ENCODE measurements at regions not wholly inside any gene's neighbourhood (a gene's known extent, or its start where the extent isn't known, plus 50 kb on each side); places are given as distances from the start of the nearest gene placed in this dataset.

- Mint-ChIP-seq H3K4me1 (peaks cover 43% of the 10 kb centered on the region), H3K9me3 (no peaks in the 10 kb centered on the region)
These were observed 92.3 kb downstream of the TMEM212 start for GRCh38 chr3:171935261-171936123.

GRCh38 chr3:171936191-171936841, 93.2 kb downstream of the TMEM212 start:
- no peak overlapping the region for H3K4me3 Mint-ChIP-seq
- peaks cover 7% of the 10 kb centered on the region for H3K27me3 Mint-ChIP-seq (ENCODE audit: low read depth, poor library complexity)
- no peak for TF ChIP-seq CTCF (IDR thresholded peaks at IDR 0.05)
- H3K36me3 Mint-ChIP-seq (ENCODE audit: low read depth) = no peaks in the 10 kb centered on the region
- H3K4me1 Mint-ChIP-seq = peaks cover 47% of the 10 kb centered on the region
- DNase-seq = no peak
- no peaks in the 10 kb centered on the region for H3K9me3 Mint-ChIP-seq
- H3K27ac Mint-ChIP-seq = no peak overlapping the region

More at GRCh38 chr3:171935261-171936123, 92.3 kb downstream of the TMEM212 start:
- H3K4me3 Mint-ChIP-seq = no peak overlapping the region
- TF ChIP-seq CTCF (IDR thresholded peaks at IDR 0.05) = no peak
- H3K27me3 Mint-ChIP-seq (ENCODE audit: low read depth, poor library complexity) = peaks cover 7% of the 10 kb centered on the region
- no peak for DNase-seq
- H3K27ac Mint-ChIP-seq = no peak overlapping the region
- H3K36me3 Mint-ChIP-seq (ENCODE audit: low read depth) = no peaks in the 10 kb centered on the region

- no peak overlapping the region for H3K4me3 Mint-ChIP-seq
- DNase-seq = no peak
- no peaks in the 10 kb centered on the region for H3K36me3 Mint-ChIP-seq (ENCODE audit: low read depth)
- peaks cover 6% of the 10 kb centered on the region for H3K9me3 Mint-ChIP-seq
- H3K27me3 Mint-ChIP-seq (ENCODE audit: low read depth, poor library complexity) = peaks cover 2% of the 10 kb centered on the region
- H3K27ac Mint-ChIP-seq = no peak overlapping the region
- peaks cover 54% of the 10 kb centered on the region for H3K4me1 Mint-ChIP-seq
- no peak for TF ChIP-seq CTCF (IDR thresholded peaks at IDR 0.05)
These were observed 96.4 kb downstream of the TMEM212 start for GRCh38 chr3:171939578-171939977.

- Mint-ChIP-seq H3K4me1 (peaks cover 59% of the 10 kb centered on the region), H3K9me3 (peaks cover 6% of the 10 kb centered on the region), H3K36me3 (ENCODE audit: low read depth) (no peaks in the 10 kb centered on the region), H3K4me3 (no peak overlapping the region), H3K27ac (peak overlapping the region; percentile 34), H3K27me3 (ENCODE audit: low read depth, poor library complexity) (peaks cover 2% of the 10 kb centered on the region)
- no peak for TF ChIP-seq CTCF (IDR thresholded peaks at IDR 0.05)
- no peak for DNase-seq
These were observed 97.1 kb downstream of the TMEM212 start for GRCh38 chr3:171940151-171940649.

- no peaks in the 10 kb centered on the region for H3K27me3 Mint-ChIP-seq (ENCODE audit: low read depth, poor library complexity)
- TF ChIP-seq CTCF (IDR thresholded peaks at IDR 0.05) = no peak
- H3K4me1 Mint-ChIP-seq = peaks cover 53% of the 10 kb centered on the region
- H3K4me3 Mint-ChIP-seq = no peak overlapping the region
- no peak overlapping the region for H3K27ac Mint-ChIP-seq
- peaks cover 26% of the 10 kb centered on the region for H3K9me3 Mint-ChIP-seq
- H3K36me3 Mint-ChIP-seq (ENCODE audit: low read depth) = peaks cover 20% of the 10 kb centered on the region
- DNase-seq = no peak
These were observed 95.9 kb upstream of the FNDC3B start for GRCh38 chr3:171943262-171944117.

Data from nephron progenitor cell (in vitro differentiated cells).